ENCODE measurements at regions not wholly inside any gene's neighbourhood (a gene's known extent, or its start where the extent isn't known, plus 50 kb on each side); places are given as distances from the start of the nearest gene placed in this dataset.

DNA sequence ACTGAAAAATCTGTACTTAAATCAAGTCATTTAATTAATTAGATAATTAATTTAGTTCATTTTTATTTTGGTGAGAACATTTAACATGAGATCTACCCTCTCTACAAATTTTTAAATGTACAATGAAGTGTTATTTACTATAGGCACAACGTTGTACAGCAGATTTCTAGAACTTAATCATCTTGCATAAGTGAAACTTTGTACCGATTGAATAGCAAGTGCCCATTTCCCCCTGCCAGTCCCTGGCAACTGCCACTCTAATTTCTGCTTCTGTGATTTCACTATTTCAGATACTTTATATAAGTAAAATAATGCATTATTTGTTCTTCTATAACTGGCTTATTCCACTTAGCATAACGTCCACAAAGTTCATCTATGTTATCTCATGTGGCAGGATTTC is 50.1 kb upstream of the SYTL5 start:
- H3K4me3 Mint-ChIP-seq = no peak overlapping the region
- TF ChIP-seq, protein P1, sequence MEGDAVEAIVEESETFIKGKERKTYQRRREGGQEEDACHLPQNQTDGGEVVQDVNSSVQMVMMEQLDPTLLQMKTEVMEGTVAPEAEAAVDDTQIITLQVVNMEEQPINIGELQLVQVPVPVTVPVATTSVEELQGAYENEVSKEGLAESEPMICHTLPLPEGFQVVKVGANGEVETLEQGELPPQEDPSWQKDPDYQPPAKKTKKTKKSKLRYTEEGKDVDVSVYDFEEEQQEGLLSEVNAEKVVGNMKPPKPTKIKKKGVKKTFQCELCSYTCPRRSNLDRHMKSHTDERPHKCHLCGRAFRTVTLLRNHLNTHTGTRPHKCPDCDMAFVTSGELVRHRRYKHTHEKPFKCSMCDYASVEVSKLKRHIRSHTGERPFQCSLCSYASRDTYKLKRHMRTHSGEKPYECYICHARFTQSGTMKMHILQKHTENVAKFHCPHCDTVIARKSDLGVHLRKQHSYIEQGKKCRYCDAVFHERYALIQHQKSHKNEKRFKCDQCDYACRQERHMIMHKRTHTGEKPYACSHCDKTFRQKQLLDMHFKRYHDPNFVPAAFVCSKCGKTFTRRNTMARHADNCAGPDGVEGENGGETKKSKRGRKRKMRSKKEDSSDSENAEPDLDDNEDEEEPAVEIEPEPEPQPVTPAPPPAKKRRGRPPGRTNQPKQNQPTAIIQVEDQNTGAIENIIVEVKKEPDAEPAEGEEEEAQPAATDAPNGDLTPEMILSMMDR (IDR thresholded peaks at IDR 0.05) = no peak
- no peaks in the 10 kb centered on the region for H3K36me3 Mint-ChIP-seq (ENCODE audit: low read depth)
- H3K27me3 Mint-ChIP-seq = no peaks in the 10 kb centered on the region
- H3K9me3 Mint-ChIP-seq = no peaks in the 10 kb centered on the region
- no peaks in the 10 kb centered on the region for H3K4me1 Mint-ChIP-seq
- DNase-seq (no peak), ATAC-seq (ENCODE audit: low read depth) (no peak)
- CTCF ChIA-PET = no interaction called here
- H3K27ac Mint-ChIP-seq = no peak overlapping the region
- POLR2A ChIA-PET = no interaction called here
- intact Hi-C loops (cut with micrococcal nuclease) = no loop called here

All from activated B cell treated with CpG ODN at 0.5 μM for 24 hours (primary cell).